Mucosa of rectum (tissue), 2 donors: ENCODE measurements at regions not wholly inside any gene's neighbourhood (a gene's known extent, or its start where the extent isn't known, plus 50 kb on each side); places are given as distances from the start of the nearest gene placed in this dataset.

Experiments used
- H3K27ac ChIP-seq, 2 donors: one replicate each; pipeline ENCODE4 v1.7.0; 2013; ENCODE audit warnings: inconsistent platforms in 2 of 2, low read depth in 2 of 2, low read length in 2 of 2
- H3K27me3 ChIP-seq, 2 donors: one replicate each; pipeline ENCODE4 v1.7.0; 2013; ENCODE audit warnings: low read length in 2 of 2; ENCODE audit not compliant: control insufficient read depth in 2 of 2, insufficient read depth in 2 of 2
- H3K36me3 ChIP-seq, 2 donors: one replicate each; pipeline ENCODE4 v1.7.0; 2013; ENCODE audit warnings: low read length in 2 of 2; ENCODE audit not compliant: control insufficient read depth in 2 of 2, insufficient read depth in 2 of 2
- H3K4me1 ChIP-seq, 2 donors: one replicate each; pipeline ENCODE4 v1.7.0; 2013; ENCODE audit warnings: low read length in 2 of 2, mild to moderate bottlenecking in 1 of 2; ENCODE audit not compliant: control insufficient read depth in 2 of 2, insufficient read depth in 2 of 2
- H3K4me3 ChIP-seq, 2 donors: one replicate each; pipeline ENCODE4 v1.7.0; 2013; ENCODE audit warnings: low read length in 2 of 2
- H3K9ac ChIP-seq, 2 donors: one replicate each; pipeline ENCODE4 v1.7.0; 2013; ENCODE audit warnings: low read length in 2 of 2, low read depth in 1 of 2, mild to moderate bottlenecking in 1 of 2
- H3K9me3 ChIP-seq, 2 donors: one replicate each; pipeline ENCODE4 v1.7.0; 2013; ENCODE audit warnings: low read length in 2 of 2; ENCODE audit not compliant: control insufficient read depth in 2 of 2
- donor health status: healthy.
- donor health status: Normal muscosa, but diverticular disease.

- no peak overlapping the region for H3K27ac ChIP-seq
- H3K9ac ChIP-seq, result no peak overlapping the region
- H3K27me3 ChIP-seq, result no peaks in the 10 kb centered on the region
- H3K4me1 ChIP-seq, result no peaks in the 10 kb centered on the region
- H3K9me3 ChIP-seq, result peaks cover 0 to 2% of the 10 kb centered on the region in 2 donors
- H3K36me3 ChIP-seq, result no peaks in the 10 kb centered on the region
- H3K4me3 ChIP-seq, result no peak overlapping the region
These were observed 478.1 kb upstream of the NMUR2 start for GRCh38 chr5:152883066-152883775.

- Histone ChIP-seq H3K9me3 (peaks cover 0 to 2% of the 10 kb centered on the region in 2 donors), H3K27me3 (no peaks in the 10 kb centered on the region), H3K4me3 (no peak overlapping the region), H3K36me3 (no peaks in the 10 kb centered on the region), H3K4me1 (no peaks in the 10 kb centered on the region), H3K27ac (no peak overlapping the region), H3K9ac (no peak overlapping the region)
These were observed 478.9 kb upstream of the NMUR2 start for GRCh38 chr5:152884006-152884405.

GRCh38 chr5:152900332-152900731 lies 495.3 kb upstream of the NMUR2 start:
- peaks cover 0 to 3% of the 10 kb centered on the region in 2 donors for H3K9me3 ChIP-seq
- no peaks in the 10 kb centered on the region for H3K36me3 ChIP-seq
- H3K4me1 ChIP-seq, result no peaks in the 10 kb centered on the region

GRCh38 chr5:152901754-152902153 lies 496.7 kb upstream of the NMUR2 start:
- H3K27ac ChIP-seq, result no peak overlapping the region
- H3K9me3 ChIP-seq, result no peaks in the 10 kb centered on the region
- no peaks in the 10 kb centered on the region for H3K27me3 ChIP-seq
- no peaks in the 10 kb centered on the region for H3K36me3 ChIP-seq
- no peak overlapping the region for H3K9ac ChIP-seq
- no peaks in the 10 kb centered on the region for H3K4me1 ChIP-seq
- no peak overlapping the region for H3K4me3 ChIP-seq

More at GRCh38 chr5:152900332-152900731, 495.3 kb upstream of the NMUR2 start:
- Histone ChIP-seq H3K4me3 (no peak overlapping the region), H3K27ac (no peak overlapping the region), H3K9ac (no peak overlapping the region), H3K27me3 (no peaks in the 10 kb centered on the region)

GRCh38 chr5:152905286-152905685 lies 500.2 kb upstream of the NMUR2 start:
- no peaks in the 10 kb centered on the region for H3K36me3 ChIP-seq
- H3K9ac ChIP-seq, result no peak overlapping the region
- H3K4me1 ChIP-seq, result no peaks in the 10 kb centered on the region
- no peak overlapping the region for H3K27ac ChIP-seq
- no peaks in the 10 kb centered on the region for H3K9me3 ChIP-seq
- no peaks in the 10 kb centered on the region for H3K27me3 ChIP-seq
- no peak overlapping the region for H3K4me3 ChIP-seq

- H3K27ac ChIP-seq, result no peak overlapping the region
- H3K9me3 ChIP-seq, result no peaks in the 10 kb centered on the region
- H3K27me3 ChIP-seq, result no peaks in the 10 kb centered on the region
- H3K4me3 ChIP-seq, result no peak overlapping the region
- H3K9ac ChIP-seq, result no peak overlapping the region
- H3K4me1 ChIP-seq, result no peaks in the 10 kb centered on the region
- H3K36me3 ChIP-seq, result no peaks in the 10 kb centered on the region
These were observed 502.6 kb upstream of the NMUR2 start for GRCh38 chr5:152907488-152908245.

- no peaks in the 10 kb centered on the region for H3K9me3 ChIP-seq
- H3K36me3 ChIP-seq, result no peaks in the 10 kb centered on the region
- H3K9ac ChIP-seq, result no peak overlapping the region
These were observed 507.8 kb upstream of the NMUR2 start for GRCh38 chr5:152912924-152913323.

GRCh38 chr5:152932621-152933020 lies 527.5 kb upstream of the NMUR2 start:
- Histone ChIP-seq H3K4me3 (no peak overlapping the region), H3K4me1 (no peaks in the 10 kb centered on the region), H3K27ac (no peak overlapping the region), H3K9ac (no peak overlapping the region), H3K27me3 (no peaks in the 10 kb centered on the region), H3K9me3 (peaks cover 0 to 4% of the 10 kb centered on the region in 2 donors), H3K36me3 (no peaks in the 10 kb centered on the region)

More at GRCh38 chr5:152912924-152913323, 507.8 kb upstream of the NMUR2 start:
- Histone ChIP-seq H3K4me1 (no peaks in the 10 kb centered on the region), H3K4me3 (no peak overlapping the region), H3K27ac (no peak overlapping the region), H3K27me3 (no peaks in the 10 kb centered on the region)

- H3K9me3 ChIP-seq, result peaks cover 0 to 4% of the 10 kb centered on the region in 2 donors
- no peaks in the 10 kb centered on the region for H3K27me3 ChIP-seq
- no peaks in the 10 kb centered on the region for H3K4me1 ChIP-seq
- H3K27ac ChIP-seq, result no peak overlapping the region
- no peak overlapping the region for H3K9ac ChIP-seq
- no peaks in the 10 kb centered on the region for H3K36me3 ChIP-seq
- no peak overlapping the region for H3K4me3 ChIP-seq
These were observed 528.0 kb upstream of the NMUR2 start for GRCh38 chr5:152933056-152933455.

- Histone ChIP-seq H3K9ac (no peak overlapping the region), H3K27me3 (no peaks in the 10 kb centered on the region), H3K9me3 (peaks cover 0 to 6% of the 10 kb centered on the region in 2 donors), H3K36me3 (no peaks in the 10 kb centered on the region), H3K4me3 (no peak overlapping the region), H3K4me1 (no peaks in the 10 kb centered on the region), H3K27ac (no peak overlapping the region)
These were observed 533.6 kb upstream of the NMUR2 start for GRCh38 chr5:152938630-152939029.
